ENCODE measurements at regions not wholly inside any gene's neighbourhood (a gene's known extent, or its start where the extent isn't known, plus 50 kb on each side); places are given as distances from the start of the nearest gene placed in this dataset.

GRCh38 chr3:166243511-166243910 is 406.3 kb upstream of the BCHE start:
- no TSS peak for BruUV-seq (replicated peaks)
- Histone ChIP-seq H3K4ac (ENCODE audit: low read depth, low read length) (no peak overlapping the region), H2BK20ac (ENCODE audit: low read depth, low read length) (no peak overlapping the region), H3K56ac (ENCODE audit: extremely low read depth, insufficient read depth, low read length) (no peak overlapping the region), H3K9me1 (ENCODE audit: insufficient read depth, low read length) (no peaks in the 10 kb centered on the region), H2AFZ (replicated peaks; ENCODE audit: low read length, poor library complexity) (no peak overlapping the region), H3K4me3 (ENCODE audit: insufficient read depth, low read depth, low read length) (no peak overlapping the region), H4K8ac (ENCODE audit: low read depth in 2 of 2, low read length in 2 of 2) (no peak overlapping the region), H4K5ac (ENCODE audit: low read depth, low read length) (no peak overlapping the region), H3K9ac (ENCODE audit: low read depth, low read length) (no peak overlapping the region), H3K14ac (replicated peaks; ENCODE audit: low read depth, low read length) (no peak overlapping the region), H2AK5ac (ENCODE audit: low read depth, low read length) (no peak overlapping the region), H3K36me3 (ENCODE audit: control insufficient read depth, insufficient read depth, low read length) (no peaks in the 10 kb centered on the region), H3K4me2 (ENCODE audit: low read depth, low read length) (no peak overlapping the region), H3K18ac (ENCODE audit: low read depth, low read length) (no peak overlapping the region), H3K4me1 (ENCODE audit: control insufficient read depth, insufficient read depth, low read length) (no peaks in the 10 kb centered on the region), H3K79me1 (ENCODE audit: low read depth in 1 of 2, low read length in 2 of 2) (no peaks in the 10 kb centered on the region), H2BK5ac (ENCODE audit: low read depth, low read length, poor library complexity, severe bottlenecking) (no peak overlapping the region), H3K9me3 (ENCODE audit: control insufficient read depth, insufficient read depth, low read length) (no peaks in the 10 kb centered on the region), H3K27me3 (ENCODE audit: control insufficient read depth, insufficient read depth, low read length) (no peaks in the 10 kb centered on the region), H4K91ac (ENCODE audit: insufficient read depth, low read depth, low read length) (no peak overlapping the region), H2AK9ac (replicated peaks; ENCODE audit: low read depth, low read length, poor library complexity) (no peak overlapping the region), H3K23ac (ENCODE audit: low read depth, low read length) (no peak overlapping the region), H2BK15ac (ENCODE audit: low read depth, low read length) (no peak overlapping the region), H4K20me1 (ENCODE audit: insufficient read depth, low read length) (no peaks in the 10 kb centered on the region), H2BK120ac (ENCODE audit: low read depth, low read length) (no peak overlapping the region), H3K27ac (ENCODE audit: insufficient read depth, low read length) (no peak overlapping the region)
- no peak for DNase-seq
- dilution Hi-C loops (cut with HindIII; ENCODE audit: low sequenced_read_pairs, unreplicated experiment) (no loop called here), intact Hi-C loops (cut with micrococcal nuclease) (no loop called here), in situ Hi-C loops (cut with MboI; ENCODE audit: low sequenced_read_pairs) (no loop called here)
- ChIA-PET POLR2A (ENCODE audit: unreplicated experiment) (no interaction called here), CTCF (no interaction called here)
- peak; percentile 23; the same call in 1 of the 2 replicates for TF ChIP-seq CEBPB (IDR thresholded peaks at IDR 0.05; ENCODE audit: low read depth, low read length)
- no peak for TF ChIP-seq USF2 (IDR thresholded peaks at IDR 0.05; ENCODE audit: low read depth, low read length)
- no peak for TF ChIP-seq RAD21 (IDR thresholded peaks at IDR 0.05; ENCODE audit: low read length)
- no peak for TF ChIP-seq BHLHE40 (IDR thresholded peaks at IDR 0.05; ENCODE audit: low read depth, low read length)
- TF ChIP-seq CHD1 (IDR thresholded peaks at IDR 0.05; ENCODE audit: low read depth, low read length) = no peak
- no peak for ATAC-seq (ENCODE audit: low read depth)

Data from IMR-90 (cell line).